K562 (cell line): ENCODE measurements at regions not wholly inside any gene's neighbourhood (a gene's known extent, or its start where the extent isn't known, plus 50 kb on each side); places are given as distances from the start of the nearest gene placed in this dataset.

ENCODE experiments used
- ATAC-seq: fragments of 200-7000 bp; cut with Tn5 transposase; 3 replicates; pipeline ENCODE4 v1.9.1; 2020; ENCODE audit warnings: moderate library complexity
- BruUV-seq: library from RNA; stranded (reverse); fragments of 400-500 nt; replicated peaks from 2 replicates; lab custom pipeline; 2021; lab: Mats Ljungman, UMichigan
- CTCF ChIA-PET: fragments of 300-600 bp; formaldehyde crosslinking; extraction: SDS; loops from one replicate; lab custom pipeline; 2021; ENCODE audit warnings: low intra/inter-chr PET ratio; lab: Yijun Ruan, JAX
- POLR2A ChIA-PET: fragments of 300-600, 350-650 bp; sonication (Branson Sonifier 250); formaldehyde crosslinking; extraction: SDS; loops from one replicate; lab custom pipeline; 2021; ENCODE audit warnings: antibody characterized with exemption, inconsistent platforms; lab: Yijun Ruan, JAX
- DNase-seq, 4 experiments: peaks; one replicate each; pipeline versions ENCODE4 v3.0.0 to v3.0.0-alpha.2; 2011 to 2018; ENCODE audit warnings: low spot score in 3 of 4, mixed read lengths in 3 of 4; ENCODE audit errors: extremely low read depth in 1 of 4
- FAIRE-seq: peaks from 2 replicates; lab custom pipeline; 2011; peaks lifted over from hg19 to GRCh38; lab: Jason Lieb, UNC
- H2AFZ ChIP-seq: 2 replicates; pipeline ENCODE4 v1.6.0; 2011; ENCODE audit warnings: low read depth, low read length, control low read depth, inconsistent platforms
- H3K27ac ChIP-seq: fragments of 200-600 bp; 3 replicates; pipeline ENCODE4 v1.8.0; 2011; ENCODE audit warnings: low read depth, mild to moderate bottlenecking, control low read depth, inconsistent platforms, low read length, moderate library complexity, mixed read lengths; ENCODE audit errors: extremely low read depth
- H3K27me3 ChIP-seq, 2 experiments: fragments of 300-600 bp in 1 of 2; 2 replicates in 1 of 2; 3 replicates in 1 of 2; pipeline versions ENCODE4 v1.6.0 to v1.8.0; 2011; ENCODE audit warnings: inconsistent platforms in 2 of 2, low read length in 2 of 2, mild to moderate bottlenecking in 1 of 2, mixed read lengths in 1 of 2, moderate library complexity in 1 of 2; ENCODE audit not compliant: control insufficient read depth in 2 of 2, insufficient read depth in 2 of 2
- H3K36me3 ChIP-seq: fragments of 300-600 bp; 3 replicates; pipeline ENCODE4 v1.8.0; 2011; ENCODE audit warnings: mild to moderate bottlenecking, low read length, inconsistent platforms; ENCODE audit not compliant: control insufficient read depth, insufficient read depth
- H3K4me1 ChIP-seq, 2 experiments: fragments of 200-600 bp in 1 of 2; replicated peaks in 1 of 2; 2 replicates in 1 of 2; 3 replicates in 1 of 2; pipeline versions ENCODE4 v1.5.1 to v1.8.0; 2011; ENCODE audit warnings: inconsistent platforms in 2 of 2, low read length in 2 of 2, mild to moderate bottlenecking in 1 of 2, mixed read lengths in 1 of 2, moderate library complexity in 1 of 2; ENCODE audit not compliant: control insufficient read depth in 2 of 2, insufficient read depth in 2 of 2
- H3K4me2 ChIP-seq: 2 replicates; pipeline ENCODE4 v1.6.1; 2011; ENCODE audit warnings: low read length, control low read depth, inconsistent platforms, mixed read lengths; ENCODE audit not compliant: insufficient read depth
- H3K4me3 ChIP-seq: fragments of 200-600 bp; sonication (generic), shearing (Covaris generic); 2 replicates; pipeline ENCODE4 v1.5.1; 2016; ENCODE audit warnings: control low read depth, inconsistent platforms
- H3K79me2 ChIP-seq: fragments of 200-600 bp; 3 replicates; pipeline ENCODE4 v1.8.0; 2011; ENCODE audit warnings: low read length, inconsistent platforms; ENCODE audit not compliant: control insufficient read depth, insufficient read depth
- H3K9ac ChIP-seq, 2 experiments: 2 replicates each; pipeline versions ENCODE4 v1.6.0 to v1.6.1; 2011; ENCODE audit warnings: low read depth in 2 of 2, low read length in 2 of 2, control low read depth in 1 of 2, inconsistent platforms in 1 of 2, mild to moderate bottlenecking in 1 of 2, mixed read lengths in 1 of 2; ENCODE audit not compliant: insufficient read depth in 1 of 2
- H3K9me1 ChIP-seq: one replicate; pipeline ENCODE4 v1.6.0; 2011; ENCODE audit warnings: inconsistent platforms, mild to moderate bottlenecking, low read length, moderate library complexity; ENCODE audit not compliant: control insufficient read depth, insufficient read depth
- H3K9me3 ChIP-seq: replicated peaks from 2 replicates; pipeline ENCODE4 v1.5.1; 2011; ENCODE audit warnings: low read depth, low read length, inconsistent platforms; ENCODE audit not compliant: control insufficient read depth, insufficient read depth
- H4K20me1 ChIP-seq: replicated peaks from 2 replicates; pipeline ENCODE4 v1.6.1; 2011; ENCODE audit warnings: low read length, inconsistent platforms, mixed read lengths; ENCODE audit not compliant: control insufficient read depth, insufficient read depth
- ESRRA ChIP-seq: fragments of 450-650 bp; IDR thresholded peaks from 2 replicates; pipeline ENCODE4 v1.6.1; 2014; ENCODE audit warnings: low read depth, mild to moderate bottlenecking, moderate library complexity, borderline replicate concordance
- FOXK2 ChIP-seq, 2 experiments: fragments of 450-650 bp; IDR thresholded peaks in 1 of 2; conservative IDR thresholded peaks in 1 of 2; 2 replicates each; pipeline ENCODE4 v1.6.1; 2016; ENCODE audit warnings: low read depth in 2 of 2, mild to moderate bottlenecking in 1 of 2
- NCOA2 ChIP-seq, 2 experiments: fragments of 450-650 bp; IDR thresholded peaks; 2 replicates each; pipeline ENCODE4 v1.6.1; 2018; ENCODE audit warnings: mild to moderate bottlenecking in 2 of 2, moderate library complexity in 1 of 2; ENCODE audit not compliant: partially characterized antibody in 2 of 2
- NCOA4 ChIP-seq: fragments of 450-650 bp; IDR thresholded peaks from 2 replicates; pipeline ENCODE4 v1.6.1; 2018; ENCODE audit warnings: mild to moderate bottlenecking; ENCODE audit not compliant: partially characterized antibody
- NFRKB ChIP-seq: fragments of 450-650 bp; IDR thresholded peaks from 2 replicates; pipeline ENCODE4 v1.6.1; 2016; ENCODE audit warnings: low read depth
- NR3C1 ChIP-seq: sonication (generic); formaldehyde crosslinking; IDR thresholded peaks from 2 replicates; pipeline ENCODE4 v1.8.1; 2022; ENCODE audit warnings: missing genetic modification reagents
- SRSF7 ChIP-seq: fragments of 200-400 bp; formaldehyde crosslinking; optimal IDR thresholded peaks from 2 replicates; pipeline ENCODE3; 2017; ENCODE audit warnings: mild to moderate bottlenecking, low read depth, low read length
- ZKSCAN8 ChIP-seq: fragments of 200-800 bp; sonication (Bioruptor generic); IDR thresholded peaks from 2 replicates; pipeline ENCODE4 v1.6.1; 2016; ENCODE audit warnings: missing genetic modification characterization, missing compliant biosample characterization
- ZNF140 ChIP-seq: fragments of 250-450 bp; sonication (Bioruptor Pico); IDR thresholded peaks from 2 replicates; pipeline ENCODE4 v1.8.0; 2021; ENCODE audit warnings: moderate library complexity, mild to moderate bottlenecking, inconsistent platforms
- WGBS: fragments of 100-300 bp; shearing (Covaris generic); methylation state at CpG from one replicate; pipeline ENCODE4 v1.1.6; 2016; ENCODE audit warnings: low coverage, mixed read lengths; ENCODE audit not compliant: insufficient coverage; ENCODE audit errors: missing lambda C conversion rate; 5-methylcytosine and 5-hydroxymethylcytosine counted together
- in situ Hi-C: fragments of 300-500 bp; cut with MboI; formaldehyde crosslinking; loops from 4 replicates; pipeline ENCODE4 v1.15.0; 2018; ENCODE audit warnings: inconsistent platforms, mixed read lengths
- intact Hi-C: fragments of 100-400 bp; cut with micrococcal nuclease; formaldehyde crosslinking; loops from 2 replicates; pipeline ENCODE4 v1.14.2; 2022
- TF ChIP-seq, protein P1 (sequence below): IDR thresholded peaks from 2 replicates; pipeline ENCODE4 v1.6.1; 2016; ENCODE audit warnings: missing genetic modification characterization, missing compliant biosample characterization

DNA sequence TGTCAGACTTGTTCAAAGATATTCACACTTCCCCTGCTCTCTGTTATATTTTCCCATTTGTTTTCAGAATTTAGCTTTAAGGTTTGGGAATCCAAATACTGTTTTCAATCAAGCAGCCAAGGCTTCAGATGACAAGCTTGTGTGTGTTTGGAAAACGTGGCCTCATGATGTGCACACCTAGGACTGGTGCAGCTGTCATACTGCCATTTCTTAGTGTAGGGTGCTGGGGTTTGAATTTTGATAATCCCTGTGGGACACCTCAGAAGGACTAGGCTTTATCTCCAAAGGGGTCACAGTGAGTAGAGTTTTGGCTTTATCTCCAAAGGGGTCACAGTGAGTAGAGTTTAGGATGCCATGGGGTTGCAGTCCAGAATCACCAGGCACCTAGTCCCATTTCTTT lies 65.3 kb upstream of the JAG1 start:
- BruUV-seq = no TSS peak
- intact Hi-C loops = no loop called here
- H3K9me3 ChIP-seq = no peaks in the 10 kb centered on the region
- ATAC-seq (no peak), DNase-seq (no peak), FAIRE-seq (no peak)
- H3K4me1 ChIP-seq = no peaks in the 10 kb centered on the region
- H3K27ac ChIP-seq = no peak overlapping the region
- H2AFZ ChIP-seq = no peak overlapping the region
- H3K4me2 ChIP-seq = no peak overlapping the region
- H3K79me2 ChIP-seq = no peaks in the 10 kb centered on the region
- in situ Hi-C loops = no loop called here
- CTCF ChIA-PET = no interaction called here
- WGBS = 0% methylated on average over 1 of the region's 1 CpG
- H3K36me3 ChIP-seq = no peaks in the 10 kb centered on the region
- POLR2A ChIA-PET = no interaction called here
- H3K9me1 ChIP-seq = no peaks in the 10 kb centered on the region
- H3K9ac ChIP-seq = no peak overlapping the region
- H4K20me1 ChIP-seq = no peaks in the 10 kb centered on the region
- no peak overlapping the region for H3K4me3 ChIP-seq
- H3K27me3 ChIP-seq = no peaks in the 10 kb centered on the region
- no peak for TF ChIP-seq FOXK2 (conservative IDR thresholded peaks at IDR 0.05 in 1 of 2, IDR thresholded peaks at IDR 0.05 in 1 of 2; ENCODE audit: low read depth in 2 of 2)
- no peak for TF ChIP-seq ZKSCAN8 (CRISPR knock-in tag)
- no peak for TF ChIP-seq NR3C1 (CRISPR knock-in tag)
- no peak for TF ChIP-seq NFRKB
- TF ChIP-seq, protein P1, sequence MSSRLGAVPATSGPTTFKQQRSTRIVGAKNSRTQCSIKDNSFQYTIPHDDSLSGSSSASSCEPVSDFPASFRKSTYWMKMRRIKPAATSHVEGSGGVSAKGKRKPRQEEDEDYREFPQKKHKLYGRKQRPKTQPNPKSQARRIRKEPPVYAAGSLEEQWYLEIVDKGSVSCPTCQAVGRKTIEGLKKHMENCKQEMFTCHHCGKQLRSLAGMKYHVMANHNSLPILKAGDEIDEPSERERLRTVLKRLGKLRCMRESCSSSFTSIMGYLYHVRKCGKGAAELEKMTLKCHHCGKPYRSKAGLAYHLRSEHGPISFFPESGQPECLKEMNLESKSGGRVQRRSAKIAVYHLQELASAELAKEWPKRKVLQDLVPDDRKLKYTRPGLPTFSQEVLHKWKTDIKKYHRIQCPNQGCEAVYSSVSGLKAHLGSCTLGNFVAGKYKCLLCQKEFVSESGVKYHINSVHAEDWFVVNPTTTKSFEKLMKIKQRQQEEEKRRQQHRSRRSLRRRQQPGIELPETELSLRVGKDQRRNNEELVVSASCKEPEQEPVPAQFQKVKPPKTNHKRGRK (tag) = no peak
- TF ChIP-seq SRSF7 = no peak
- TF ChIP-seq ESRRA = no peak
- no peak for TF ChIP-seq NCOA4
- no peak for TF ChIP-seq NCOA2 (IDR thresholded peaks at IDR 0.05; ENCODE audit: partially characterized antibody in 2 of 2)
- TF ChIP-seq ZNF140 (CRISPR knock-in tag) = no peak
